H1 (cell line): ENCODE measurements at regions not wholly inside any gene's neighbourhood (a gene's known extent, or its start where the extent isn't known, plus 50 kb on each side); places are given as distances from the start of the nearest gene placed in this dataset.

ENCODE experiments used
- CTCF ChIA-PET: fragments of 300-600 bp; sonication (Branson Sonifier 250); formaldehyde crosslinking; loops from one replicate; lab custom pipeline; 2021; ENCODE audit not compliant: partially characterized antibody; lab: Charles Lee
- POLR2A ChIA-PET: fragments of 300-600 bp; sonication (Branson Sonifier 250); formaldehyde crosslinking; loops from one replicate; lab custom pipeline; 2021; ENCODE audit warnings: inconsistent platforms; ENCODE audit not compliant: partially characterized antibody; lab: Charles Lee
- DNase-seq, 2 experiments: peaks; one replicate each; pipeline versions ENCODE4 v3.0.0 to v3.0.0-alpha.2; 2010 to 2022; ENCODE audit warnings: low spot score in 2 of 2, low read depth in 1 of 2, mixed read lengths in 1 of 2
- FAIRE-seq: peaks from 2 replicates; lab custom pipeline; 2011; peaks lifted over from hg19 to GRCh38; lab: Jason Lieb, UNC
- H2AFZ ChIP-seq: 2 replicates; pipeline ENCODE4 v1.8.1; 2012; ENCODE audit warnings: low read length, inconsistent platforms
- H2AK5ac ChIP-seq: 2 replicates; pipeline ENCODE4 v1.6.1; 2013; ENCODE audit warnings: low read depth, low read length
- H2BK120ac ChIP-seq: replicated peaks from 2 replicates; pipeline ENCODE3; 2013; ENCODE audit warnings: low read depth, low read length, inconsistent platforms
- H2BK12ac ChIP-seq: 2 replicates; pipeline ENCODE4 v1.6.1; 2013; ENCODE audit warnings: low read depth, low read length
- H2BK15ac ChIP-seq: 2 replicates; pipeline ENCODE4 v1.6.1; 2013; ENCODE audit warnings: low read length
- H2BK20ac ChIP-seq: 2 replicates; pipeline ENCODE4 v1.6.1; 2013; ENCODE audit warnings: low read length
- H2BK5ac ChIP-seq: 2 replicates; pipeline ENCODE4 v1.6.1; 2013; ENCODE audit warnings: low read depth, low read length
- H3K14ac ChIP-seq: 2 replicates; pipeline ENCODE4 v1.6.1; 2013; ENCODE audit warnings: inconsistent platforms; ENCODE audit not compliant: insufficient read length
- H3K18ac ChIP-seq: 2 replicates; pipeline ENCODE4 v1.6.1; 2013; ENCODE audit warnings: low read length; ENCODE audit errors: extremely low read depth
- H3K23ac ChIP-seq: 2 replicates; pipeline ENCODE4 v1.6.1; 2013; ENCODE audit warnings: inconsistent platforms; ENCODE audit not compliant: insufficient read length
- H3K23me2 ChIP-seq: 2 replicates; pipeline ENCODE4 v1.6.1; 2013; ENCODE audit warnings: low read depth, low read length
- H3K27ac ChIP-seq: 2 replicates; pipeline ENCODE4 v1.6.1; 2011; ENCODE audit warnings: low read depth, low read length, inconsistent platforms
- H3K27me3 ChIP-seq, 4 experiments: replicated peaks in 1 of 4; 1 replicate in 1 of 4; 2 replicates in 3 of 4; pipeline versions ENCODE4 v1.6.1 to v1.8.1; 2011 to 2013; ENCODE audit warnings: low read length in 3 of 4, mild to moderate bottlenecking in 3 of 4, inconsistent platforms in 2 of 4, mixed read lengths in 2 of 4, moderate library complexity in 1 of 4; ENCODE audit not compliant: control insufficient read depth in 3 of 4, insufficient read depth in 3 of 4; ENCODE audit errors: extremely low read depth in 1 of 4
- H3K36me3 ChIP-seq, 4 experiments: 2 replicates each; pipeline versions ENCODE4 v1.6.1 to v1.8.1; 2011 to 2013; ENCODE audit warnings: mild to moderate bottlenecking in 4 of 4, low read length in 3 of 4, moderate library complexity in 2 of 4, control low read depth in 1 of 4, inconsistent platforms in 1 of 4; ENCODE audit not compliant: insufficient read depth in 4 of 4, control insufficient read depth in 2 of 4
- H3K4ac ChIP-seq: replicated peaks from 2 replicates; pipeline ENCODE3; 2013; ENCODE audit warnings: low read length, low read depth, mixed read lengths, inconsistent platforms; ENCODE audit not compliant: insufficient read length
- H3K4me1 ChIP-seq, 4 experiments: replicated peaks in 1 of 4; 1 replicate in 1 of 4; 2 replicates in 3 of 4; pipeline versions ENCODE4 v1.6.1 to v1.8.1; 2011 to 2013; ENCODE audit warnings: low read length in 3 of 4, inconsistent platforms in 2 of 4, mixed read lengths in 1 of 4; ENCODE audit not compliant: insufficient read depth in 4 of 4, control insufficient read depth in 3 of 4
- H3K4me2 ChIP-seq, 2 experiments: 2 replicates each; pipeline versions ENCODE4 v1.6.1 to v1.8.1; 2011 to 2013; ENCODE audit warnings: low read depth in 2 of 2, low read length in 2 of 2, control low read depth in 1 of 2, inconsistent platforms in 1 of 2, mild to moderate bottlenecking in 1 of 2; ENCODE audit not compliant: insufficient read depth in 1 of 2
- H3K4me3 ChIP-seq, 4 experiments: fragments of 200-600, 300-600 bp in 1 of 4; sonication (generic), shearing (Covaris generic), sonication (Bioruptor Twin) in 1 of 4; 2 replicates each; pipeline versions ENCODE4 v1.5.1 to v1.8.1; 2011 to 2016; ENCODE audit warnings: low read length in 4 of 4, low read depth in 3 of 4, control low read depth in 2 of 4, inconsistent platforms in 2 of 4, mild to moderate bottlenecking in 2 of 4, mixed read lengths in 1 of 4, moderate library complexity in 1 of 4; ENCODE audit not compliant: insufficient read depth in 2 of 4; ENCODE audit errors: extremely low read depth in 1 of 4
- H3K56ac ChIP-seq: replicated peaks from 2 replicates; pipeline ENCODE3; 2013; ENCODE audit warnings: low read depth, mild to moderate bottlenecking, mixed read lengths, low read length, inconsistent platforms; ENCODE audit not compliant: insufficient read length
- H3K79me1 ChIP-seq: 2 replicates; pipeline ENCODE4 v1.6.1; 2013; ENCODE audit warnings: low read depth, low read length, control low read depth
- H3K79me2 ChIP-seq, 2 experiments: 2 replicates each; pipeline versions ENCODE4 v1.6.1 to v1.8.1; 2012 to 2013; ENCODE audit warnings: low read length in 2 of 2, mild to moderate bottlenecking in 2 of 2, inconsistent platforms in 1 of 2; ENCODE audit not compliant: insufficient read depth in 2 of 2, control insufficient read depth in 1 of 2
- H3K9ac ChIP-seq, 4 experiments: replicated peaks in 1 of 4; 1 replicate in 1 of 4; 2 replicates in 3 of 4; pipeline versions ENCODE4 v1.6.1 to v1.8.1; 2011 to 2013; ENCODE audit warnings: low read depth in 3 of 4, low read length in 3 of 4, control low read depth in 2 of 4, mild to moderate bottlenecking in 2 of 4, moderate library complexity in 2 of 4, inconsistent platforms in 1 of 4; ENCODE audit errors: extremely low read depth in 1 of 4
- H3K9me3 ChIP-seq, 2 experiments: 2 replicates each; pipeline versions ENCODE4 v1.6.1 to v1.8.1; 2012 to 2013; ENCODE audit warnings: mild to moderate bottlenecking in 2 of 2, moderate library complexity in 2 of 2, control low read depth in 1 of 2, inconsistent platforms in 1 of 2, low read depth in 1 of 2, low read length in 1 of 2, mixed read lengths in 1 of 2; ENCODE audit not compliant: insufficient read depth in 2 of 2
- H4K20me1 ChIP-seq, 2 experiments: replicated peaks in 1 of 2; 2 replicates each; pipeline versions ENCODE3 to v1.8.1; 2011 to 2013; ENCODE audit warnings: inconsistent platforms in 2 of 2, low read length in 2 of 2, mild to moderate bottlenecking in 1 of 2; ENCODE audit not compliant: insufficient read depth in 2 of 2, control insufficient read depth in 1 of 2
- H4K5ac ChIP-seq: 2 replicates; pipeline ENCODE4 v1.6.1; 2013; ENCODE audit warnings: low read length, low read depth, mixed read lengths, inconsistent platforms; ENCODE audit not compliant: insufficient read length
- H4K8ac ChIP-seq: 2 replicates; pipeline ENCODE4 v1.8.0; 2013; ENCODE audit warnings: mild to moderate bottlenecking, moderate library complexity, low read length, inconsistent platforms; ENCODE audit not compliant: insufficient read depth; ENCODE audit errors: extremely low read depth
- H4K91ac ChIP-seq: replicated peaks from 2 replicates; pipeline ENCODE3; 2013; ENCODE audit warnings: low read length, mixed read lengths, inconsistent platforms; ENCODE audit not compliant: insufficient read length
- NRF1 ChIP-seq: IDR thresholded peaks from 2 replicates; pipeline ENCODE4 v1.6.1; 2011; ENCODE audit warnings: mild to moderate bottlenecking, low read depth, low read length, improper control_type of control experiment
- POLR2AphosphoS5 ChIP-seq: IDR thresholded peaks from 2 replicates; pipeline ENCODE4 v1.6.1; 2011; ENCODE audit warnings: low read depth, low read length
- TAF1 ChIP-seq: IDR thresholded peaks from 2 replicates; pipeline ENCODE4 v1.6.1; 2011; ENCODE audit warnings: mild to moderate bottlenecking, low read depth, low read length
- YY1 ChIP-seq: IDR thresholded peaks from 2 replicates; pipeline ENCODE4 v1.6.1; 2011; ENCODE audit warnings: low read depth, mild to moderate bottlenecking, low read length
- WGBS, 2 experiments: shearing (Covaris generic) in 1 of 2; methylation state at CpG; one replicate each; pipeline versions ENCODE4 v1.1.6 to v1.1.7; 2013 to 2015; ENCODE audit warnings: low lambda C conversion rate in 2 of 2, mixed read lengths in 2 of 2, inconsistent platforms in 1 of 2, low coverage in 1 of 2, missing lambda C conversion rate in 1 of 2; ENCODE audit not compliant: insufficient replicate concordance in 2 of 2, insufficient coverage in 1 of 2, insufficient read length in 1 of 2; ENCODE audit errors: extremely low coverage in 1 of 2, missing lambda C conversion rate in 1 of 2; 5-methylcytosine and 5-hydroxymethylcytosine counted together

DNA sequence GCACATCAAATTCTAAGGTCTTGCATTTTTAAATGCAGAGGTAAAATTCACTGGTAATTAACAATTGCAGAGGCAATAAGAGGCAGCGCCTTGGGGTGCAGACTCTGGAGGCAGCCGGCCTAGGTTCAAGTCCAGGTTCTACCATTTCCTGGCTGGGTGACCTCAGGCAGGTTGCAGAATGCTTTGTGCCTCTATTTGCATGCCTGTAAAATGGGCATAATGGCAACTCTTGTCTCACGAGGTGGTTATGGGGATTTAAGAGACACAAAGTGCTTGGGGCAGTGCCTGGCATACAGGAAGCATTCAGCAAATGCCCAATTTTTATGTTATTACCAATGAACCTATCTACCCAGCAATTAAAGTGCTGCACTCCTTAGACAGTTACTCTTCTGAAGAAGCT lies 180.0 kb upstream of the LHX5 start:
- Histone ChIP-seq H3K4me3 (no peak overlapping the region), H3K23ac (no peak overlapping the region), H3K14ac (no peak overlapping the region), H2BK5ac (no peak overlapping the region), H3K79me1 (no peaks in the 10 kb centered on the region), H4K20me1 (no peaks in the 10 kb centered on the region), H4K91ac (no peak overlapping the region), H3K9me3 (peaks cover 0 to 7% of the 10 kb centered on the region in 2 experiments; a peak in 1 of 4 replicates), H3K36me3 (no peaks in the 10 kb centered on the region), H3K27ac (no peak overlapping the region), H3K27me3 (no peaks in the 10 kb centered on the region), H3K9ac (no peak overlapping the region; a peak in 1 of 7 replicates), H3K18ac (no peak overlapping the region), H3K79me2 (no peaks in the 10 kb centered on the region), H3K4me2 (no peak overlapping the region), H3K23me2 (no peaks in the 10 kb centered on the region), H3K4me1 (peaks cover 0 to 3% (median 1%) of the 10 kb centered on the region in 4 experiments; a peak in 2 of 7 replicates), H2BK20ac (no peak overlapping the region), H4K5ac (no peak overlapping the region), H2BK15ac (no peak overlapping the region), H2AK5ac (no peak overlapping the region), H3K4ac (no peak overlapping the region), H2AFZ (no peak overlapping the region), H2BK12ac (no peak overlapping the region), H3K56ac (no peak overlapping the region), H4K8ac (no peak overlapping the region; the same call in 1 of the 2 replicates), H2BK120ac (no peak overlapping the region)
- 96% methylated on average over 3 of the region's 3 CpGs; no CpG with 5 or more reads in 1 of the 2 experiments for WGBS, 2 experiments
- no peak for TF ChIP-seq NRF1
- no peak for TF ChIP-seq TAF1
- TF ChIP-seq POLR2AphosphoS5 = no peak
- no peak for TF ChIP-seq YY1
- FAIRE-seq = no peak
- POLR2A ChIA-PET = no interaction called here
- DNase-seq = no peak
- CTCF ChIA-PET = no interaction called here
